DND-41 (cell line): ENCODE measurements at regions not wholly inside any gene's neighbourhood (a gene's known extent, or its start where the extent isn't known, plus 50 kb on each side); places are given as distances from the start of the nearest gene placed in this dataset.

Experiments used
- CTCF ChIP-seq: IDR thresholded peaks from 2 replicates; pipeline ENCODE4 v1.5.1; 2012; ENCODE audit warnings: borderline replicate concordance, low read length, moderate library complexity, mild to moderate bottlenecking; ENCODE audit not compliant: poor library complexity, severe bottlenecking; ENCODE audit errors: extremely low read depth
- EZH2 ChIP-seq: IDR thresholded peaks from 3 replicates; pipeline ENCODE4 v1.6.1; 2012; ENCODE audit warnings: borderline replicate concordance, low read depth, mild to moderate bottlenecking, moderate library complexity, low read length, inconsistent platforms; ENCODE audit not compliant: severe bottlenecking

DNA sequence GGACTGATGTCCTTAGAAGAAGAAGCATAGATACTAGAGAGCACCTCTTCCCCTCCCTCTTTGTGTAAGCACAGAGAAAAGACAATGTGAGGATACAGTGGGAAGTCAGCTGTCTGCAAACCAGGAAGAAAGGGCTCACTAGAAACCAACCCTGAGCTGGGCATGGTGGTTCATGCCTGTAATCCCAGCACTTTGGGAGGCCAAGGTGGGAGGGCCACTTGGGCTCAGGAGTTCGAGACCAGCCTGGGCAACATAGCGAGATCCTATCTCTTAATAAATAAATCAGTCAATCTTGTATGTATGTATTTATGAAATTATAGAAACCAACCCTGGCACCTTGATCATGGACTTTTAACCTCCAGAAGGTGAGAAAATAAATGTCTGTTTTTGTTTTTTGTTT lies 118.3 kb downstream of the NPIPB5 start:
- TF ChIP-seq CTCF (no peak), EZH2 (no peak)
